ENCODE measurements at regions not wholly inside any gene's neighbourhood (a gene's known extent, or its start where the extent isn't known, plus 50 kb on each side); places are given as distances from the start of the nearest gene placed in this dataset.

DNA sequence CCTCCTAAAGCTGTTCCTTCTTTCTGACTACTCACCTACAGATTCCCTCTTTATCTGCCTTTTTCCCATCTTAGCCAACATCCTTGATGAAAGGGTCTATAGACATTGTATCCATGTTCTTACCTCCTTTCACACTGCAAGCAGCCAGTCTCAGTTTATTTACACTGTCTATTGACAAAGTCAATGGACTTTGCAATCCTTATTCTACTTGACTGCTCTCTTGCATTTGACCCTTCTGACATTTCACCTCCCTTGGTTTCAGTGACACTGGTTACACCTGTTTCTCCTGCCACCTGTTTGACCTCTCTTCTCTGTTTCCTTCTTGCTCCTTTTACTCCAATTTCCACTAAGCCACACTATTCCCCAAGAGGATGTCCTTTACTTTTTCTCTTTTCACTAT, 224.0 kb upstream of the SNX7 start:
- TF ChIP-seq JUND (IDR thresholded peaks at IDR 0.05; ENCODE audit: low read depth) = no peak
- in situ Hi-C loops (cut with HindIII; ENCODE audit: low pct_unique_long_range_greater_than_20kb, low sequenced_read_pairs) = no loop called here
- no peak for DNase-seq (ENCODE audit: low read depth in 1 of 2, low spot score in 1 of 2)

DNA sequence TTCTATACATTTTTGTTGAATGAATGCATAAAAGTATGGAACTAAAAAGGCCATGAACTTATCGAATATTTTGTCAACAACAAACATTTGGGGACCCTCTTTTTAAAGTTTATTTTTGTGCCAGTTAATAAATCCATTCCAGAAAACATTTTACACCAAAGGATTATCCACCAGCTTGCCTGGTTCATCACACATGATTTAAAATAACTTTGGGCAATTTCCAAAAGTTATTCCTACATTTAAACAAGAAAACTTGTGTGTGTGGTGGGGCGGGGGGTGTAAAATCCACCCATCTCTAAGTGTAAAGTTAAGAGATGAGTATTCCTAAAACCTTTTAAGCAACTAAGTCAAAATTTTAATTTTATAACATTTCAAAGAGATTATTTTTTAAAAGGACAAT, 224.5 kb upstream of the SNX7 start:
- in situ Hi-C loops (cut with HindIII; ENCODE audit: low pct_unique_long_range_greater_than_20kb, low sequenced_read_pairs) = no loop called here
- TF ChIP-seq JUND (IDR thresholded peaks at IDR 0.05; ENCODE audit: low read depth) = no peak
- DNase-seq (ENCODE audit: low read depth in 1 of 2, low spot score in 1 of 2) = no peak

DNA sequence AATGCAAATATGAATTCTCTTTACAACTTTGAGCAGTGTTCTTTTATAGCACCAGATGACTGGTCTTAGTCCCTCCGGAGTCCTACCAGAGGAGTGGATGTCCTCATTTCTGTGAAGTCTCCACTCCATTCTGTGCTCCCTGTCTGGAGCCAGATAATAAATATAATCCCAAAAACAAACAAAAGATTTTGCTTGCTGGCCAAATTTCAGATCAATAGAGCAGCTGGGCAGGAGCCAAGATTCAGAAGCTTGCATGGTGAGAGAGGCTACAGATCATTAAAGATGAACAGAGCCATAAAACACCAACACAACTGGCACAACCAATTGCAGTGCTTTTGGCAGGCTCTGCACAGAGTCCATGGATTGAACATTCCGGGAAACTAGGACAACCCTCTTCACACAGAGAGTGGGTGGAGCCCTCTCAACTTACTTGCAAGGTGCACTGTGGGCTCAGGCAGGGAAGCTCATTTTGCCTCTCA, 231.5 kb upstream of the SNX7 start:
- no peak for TF ChIP-seq JUND (IDR thresholded peaks at IDR 0.05; ENCODE audit: low read depth)
- in situ Hi-C loops (cut with HindIII; ENCODE audit: low pct_unique_long_range_greater_than_20kb, low sequenced_read_pairs) = no loop called here
- DNase-seq (ENCODE audit: low read depth in 1 of 2, low spot score in 1 of 2) = no peak

DNA sequence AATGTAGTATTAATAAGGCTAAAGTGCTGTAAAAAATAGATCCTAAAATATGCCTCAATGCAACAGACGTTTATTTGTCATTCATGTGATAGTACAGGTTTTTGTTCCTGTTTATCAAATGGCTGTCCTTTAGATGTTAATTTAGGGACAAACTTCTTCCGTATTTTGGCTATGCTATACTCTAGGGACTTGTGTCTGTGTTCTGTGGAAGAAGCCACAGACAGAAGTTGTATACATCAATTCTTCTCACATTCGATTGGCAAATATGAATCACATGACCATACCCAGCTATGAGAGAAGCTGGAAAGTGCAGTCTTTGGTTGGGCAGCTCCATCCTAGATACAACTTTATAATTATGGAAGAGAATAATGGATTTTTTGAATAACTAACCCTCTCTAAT, 232.7 kb upstream of the SNX7 start:
- no peak for DNase-seq (ENCODE audit: low read depth in 1 of 2, low spot score in 1 of 2)
- no peak for TF ChIP-seq JUND (IDR thresholded peaks at IDR 0.05; ENCODE audit: low read depth)
- in situ Hi-C loops (cut with HindIII; ENCODE audit: low pct_unique_long_range_greater_than_20kb, low sequenced_read_pairs) = no loop called here

DNA sequence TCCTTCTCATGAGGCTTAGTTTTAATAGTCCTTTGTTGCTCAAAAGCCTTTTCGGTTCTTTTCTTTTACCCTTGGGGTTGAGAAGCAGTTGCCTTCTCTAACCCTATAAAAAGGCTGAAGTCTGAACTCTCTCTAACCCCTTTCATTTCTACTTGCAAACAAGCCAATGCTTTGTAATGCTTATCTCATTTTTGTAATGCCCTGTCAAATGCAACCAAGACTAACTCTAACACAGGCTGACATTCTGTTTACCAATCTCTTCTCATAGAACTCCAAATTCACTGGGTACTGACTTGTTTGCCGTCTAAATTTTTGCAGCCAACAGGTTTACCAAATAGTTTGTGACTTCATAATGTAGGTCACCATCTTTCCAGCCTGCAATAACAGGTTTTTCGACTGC, 233.9 kb upstream of the SNX7 start:
- TF ChIP-seq JUND (IDR thresholded peaks at IDR 0.05; ENCODE audit: low read depth) = no peak
- DNase-seq (ENCODE audit: low read depth in 1 of 2, low spot score in 1 of 2) = no peak
- in situ Hi-C loops (cut with HindIII; ENCODE audit: low pct_unique_long_range_greater_than_20kb, low sequenced_read_pairs) = no loop called here

- no peak for TF ChIP-seq JUND (IDR thresholded peaks at IDR 0.05; ENCODE audit: low read depth)
- in situ Hi-C loops (cut with HindIII; ENCODE audit: low pct_unique_long_range_greater_than_20kb, low sequenced_read_pairs) = no loop called here
- no peak for DNase-seq (ENCODE audit: low read depth in 1 of 2, low spot score in 1 of 2)
Observed at GRCh38 chr1:98426092-98426491, 235.4 kb upstream of the SNX7 start.

GRCh38 chr1:98422816-98423215, 238.7 kb upstream of the SNX7 start:
- no peak for TF ChIP-seq JUND (IDR thresholded peaks at IDR 0.05; ENCODE audit: low read depth)
- DNase-seq (ENCODE audit: low read depth in 1 of 2, low spot score in 1 of 2) = no peak
- in situ Hi-C loops (cut with HindIII; ENCODE audit: low pct_unique_long_range_greater_than_20kb, low sequenced_read_pairs) = no loop called here

DNA sequence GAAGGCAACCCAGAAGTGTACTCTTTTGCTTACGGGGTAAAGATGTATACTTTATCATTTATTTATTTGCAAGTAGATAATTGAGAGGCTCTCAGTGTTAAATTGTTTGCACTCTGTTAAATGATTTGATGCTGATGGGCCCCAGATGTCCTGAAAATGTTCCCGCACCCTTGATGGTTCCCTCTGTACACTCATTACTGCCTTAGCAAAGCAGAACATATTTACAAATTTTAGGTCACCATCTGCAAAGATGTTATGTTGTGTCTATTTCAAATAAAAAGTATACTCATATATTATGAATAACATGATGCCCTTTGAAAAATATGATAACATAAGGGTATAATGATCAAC, 240.5 kb upstream of the SNX7 start:
- DNase-seq (ENCODE audit: low read depth in 1 of 2, low spot score in 1 of 2) = no peak
- in situ Hi-C loops (cut with HindIII; ENCODE audit: low pct_unique_long_range_greater_than_20kb, low sequenced_read_pairs) = no loop called here
- no peak for TF ChIP-seq JUND (IDR thresholded peaks at IDR 0.05; ENCODE audit: low read depth)

DNA sequence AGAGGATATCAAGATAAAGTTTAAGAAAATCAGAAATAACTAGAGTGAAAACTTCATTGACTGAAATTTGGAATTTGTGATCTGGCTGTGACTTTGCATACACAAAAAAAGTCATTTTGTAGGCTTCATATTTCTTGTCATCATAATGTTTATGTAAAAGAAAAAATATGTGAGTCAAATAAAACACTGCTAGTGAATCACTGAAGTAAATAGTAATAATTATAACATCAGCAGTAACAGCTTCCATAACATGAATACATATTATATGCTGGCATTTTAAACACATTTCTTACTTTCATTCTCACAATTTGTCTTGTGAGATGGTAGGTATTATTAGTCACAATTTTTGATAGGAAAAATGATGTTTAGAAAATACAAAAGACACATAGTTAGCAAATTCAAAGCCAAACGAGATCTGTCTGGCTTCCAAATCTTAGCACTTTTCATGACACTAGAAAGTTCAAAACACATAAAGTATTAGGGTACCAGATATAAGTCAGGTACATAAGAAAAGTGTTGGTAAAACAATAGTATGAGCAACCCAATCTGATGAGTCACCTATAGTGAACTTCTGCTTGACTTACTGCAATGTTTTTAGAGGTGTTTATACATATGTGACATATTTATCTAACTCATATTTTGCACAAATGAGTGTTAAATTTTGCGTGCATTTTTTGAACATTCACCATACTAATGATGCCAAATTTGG, 241.0 kb upstream of the SNX7 start:
- no peak for DNase-seq (ENCODE audit: low read depth in 1 of 2, low spot score in 1 of 2)
- no peak for TF ChIP-seq JUND (IDR thresholded peaks at IDR 0.05; ENCODE audit: low read depth)
- in situ Hi-C loops (cut with HindIII; ENCODE audit: low pct_unique_long_range_greater_than_20kb, low sequenced_read_pairs) = no loop called here

DNA sequence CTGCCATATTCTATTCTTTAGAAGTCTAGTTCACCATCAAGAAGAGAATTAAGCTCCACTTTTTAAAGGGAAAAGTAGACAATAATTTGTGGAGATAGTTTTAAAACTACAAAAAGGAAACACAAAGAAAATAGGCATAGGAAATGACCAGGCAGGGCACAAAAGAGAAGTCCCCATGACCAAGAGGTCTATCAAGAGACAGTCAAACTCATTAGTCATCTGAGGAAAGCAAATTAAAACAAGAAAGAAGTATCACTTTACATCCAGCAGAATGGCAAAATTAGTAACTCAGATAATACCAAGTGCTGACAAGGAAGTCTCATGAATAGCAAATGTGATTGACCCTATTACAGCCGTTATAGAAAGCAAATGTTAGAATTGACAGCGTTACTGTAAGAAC, 243.7 kb upstream of the SNX7 start:
- TF ChIP-seq JUND (IDR thresholded peaks at IDR 0.05; ENCODE audit: low read depth) = no peak
- in situ Hi-C loops (cut with HindIII; ENCODE audit: low pct_unique_long_range_greater_than_20kb, low sequenced_read_pairs) = no loop called here
- no peak for DNase-seq (ENCODE audit: low read depth in 1 of 2, low spot score in 1 of 2)

DNA sequence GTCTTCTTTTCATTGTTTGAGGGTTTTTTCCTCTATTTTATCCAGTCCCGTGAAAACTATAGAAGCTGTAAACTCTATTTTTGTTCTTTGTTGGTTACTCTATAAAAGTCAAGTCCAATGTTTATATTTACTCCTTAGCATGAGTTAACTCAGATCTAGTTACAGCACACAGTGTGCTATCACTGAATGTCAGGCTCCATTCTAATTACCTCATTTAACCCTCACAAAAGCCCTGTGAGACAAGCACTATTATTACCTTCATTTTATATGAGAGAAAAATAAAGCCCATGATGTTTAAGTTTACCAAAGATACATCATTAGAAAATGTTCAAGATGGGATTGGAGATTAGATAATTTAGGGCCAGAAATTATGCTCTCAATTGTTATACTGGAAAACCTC, 251.4 kb upstream of the SNX7 start:
- in situ Hi-C loops (cut with HindIII; ENCODE audit: low pct_unique_long_range_greater_than_20kb, low sequenced_read_pairs) = no loop called here
- no peak for DNase-seq (ENCODE audit: low read depth in 1 of 2, low spot score in 1 of 2)

DNA sequence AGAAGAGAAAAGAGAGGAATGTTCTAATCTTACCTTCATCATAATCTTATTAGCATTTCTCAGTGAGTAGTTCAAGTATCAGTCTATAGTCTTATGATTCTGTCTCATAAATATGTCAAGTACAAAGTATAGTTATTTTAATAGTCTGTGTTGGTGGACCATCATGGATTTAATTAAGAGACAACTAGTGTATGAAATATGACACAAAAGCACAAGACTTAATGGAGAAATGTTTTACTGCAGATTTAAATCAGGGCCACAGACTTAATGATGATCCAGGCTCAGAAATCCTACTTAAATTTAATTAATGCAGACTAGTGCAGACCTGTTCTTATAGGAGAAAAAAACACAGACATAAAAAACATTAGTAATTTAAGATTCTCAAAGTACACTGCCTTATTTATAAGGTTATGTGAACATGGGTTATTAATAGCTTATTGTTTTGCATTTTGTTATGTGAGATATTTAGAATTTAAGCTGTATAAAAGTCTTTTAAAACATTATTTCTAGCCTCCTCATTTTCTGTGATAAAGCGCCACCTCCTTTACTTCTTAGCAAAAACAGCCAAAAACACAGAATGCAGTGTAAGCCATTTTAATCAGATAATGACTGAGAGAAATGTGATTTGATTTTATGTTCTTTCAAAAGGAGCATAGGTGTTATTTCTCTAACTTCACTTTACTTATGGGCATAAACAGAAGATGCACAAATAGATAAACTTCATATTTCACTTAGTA, 255.0 kb upstream of the SNX7 start:
- DNase-seq (ENCODE audit: low read depth in 1 of 2, low spot score in 1 of 2) = no peak
- in situ Hi-C loops (cut with HindIII; ENCODE audit: low pct_unique_long_range_greater_than_20kb, low sequenced_read_pairs) = no loop called here
- no peak for TF ChIP-seq JUND (IDR thresholded peaks at IDR 0.05; ENCODE audit: low read depth)

More for the DNA sequence above, 251.4 kb upstream of the SNX7 start:
- TF ChIP-seq JUND (IDR thresholded peaks at IDR 0.05; ENCODE audit: low read depth) = no peak

DNA sequence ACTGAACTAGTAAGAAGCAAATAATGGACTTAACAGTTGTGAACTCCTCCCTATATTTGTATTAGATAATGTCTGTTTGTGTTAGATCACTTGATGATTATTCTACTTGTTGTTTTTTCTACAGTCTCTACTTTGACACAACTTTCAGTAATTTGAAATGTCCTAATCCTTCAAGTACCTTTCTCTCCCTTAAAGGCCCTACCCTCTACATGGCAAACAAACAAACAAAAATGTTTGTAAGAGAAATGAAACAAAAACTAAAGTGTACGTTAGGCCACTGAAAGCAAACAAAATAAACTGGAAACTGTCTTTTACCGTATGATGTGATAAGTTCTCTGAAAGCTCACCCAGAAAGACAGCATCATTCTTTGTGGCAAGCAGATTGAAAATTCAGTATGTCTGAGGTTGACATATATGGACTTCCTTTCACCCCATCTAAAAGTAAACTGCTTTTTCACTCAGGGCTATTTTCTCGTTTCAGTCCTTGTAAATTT, 255.9 kb upstream of the SNX7 start:
- no peak for TF ChIP-seq JUND (IDR thresholded peaks at IDR 0.05; ENCODE audit: low read depth)
- no peak for DNase-seq (ENCODE audit: low read depth in 1 of 2, low spot score in 1 of 2)
- in situ Hi-C loops (cut with HindIII; ENCODE audit: low pct_unique_long_range_greater_than_20kb, low sequenced_read_pairs) = no loop called here

All from T47D (cell line).